Sigmoid colon (tissue), 4 donors: ENCODE measurements at regions not wholly inside any gene's neighbourhood (a gene's known extent, or its start where the extent isn't known, plus 50 kb on each side); places are given as distances from the start of the nearest gene placed in this dataset.

ENCODE experiments used
- CTCF ChIP-seq, 4 experiments: fragments of 450-650 bp in 3 of 4; fragments of 200-600 bp in 1 of 4; IDR thresholded peaks; one replicate each; pipeline ENCODE4 v1.5.1; 2016 to 2019; ENCODE audit warnings: antibody characterized with exemption in 4 of 4, mild to moderate bottlenecking in 3 of 4, moderate library complexity in 2 of 4
- POLR2A ChIP-seq, 2 donors: fragments of 450-650 bp; IDR thresholded peaks; one replicate each; pipeline ENCODE4 v1.6.1; 2016; ENCODE audit warnings: antibody characterized with exemption in 2 of 2, mild to moderate bottlenecking in 2 of 2, moderate library complexity in 2 of 2
- POLR2AphosphoS5 ChIP-seq, 4 donors: sonication (generic); formaldehyde crosslinking; IDR thresholded peaks; one replicate each; pipeline ENCODE4 v1.6.1; 2017; ENCODE audit warnings: antibody characterized with exemption in 4 of 4

- TF ChIP-seq CTCF (IDR thresholded peaks at IDR 0.05) (no peak), POLR2A (IDR thresholded peaks at IDR 0.05) (no peak), POLR2AphosphoS5 (IDR thresholded peaks at IDR 0.05) (no peak)
These were observed 149.2 kb upstream of the KLHL29 start for GRCh38 chr2:23235736-23236135.
